IMR-90 (cell line): ENCODE measurements at regions not wholly inside any gene's neighbourhood (a gene's known extent, or its start where the extent isn't known, plus 50 kb on each side); places are given as distances from the start of the nearest gene placed in this dataset.

Experiments used
- ATAC-seq: fragments of 200-7000 bp; cut with Tn5 transposase; 2 replicates; pipeline ENCODE4 v1.9.1; 2020; ENCODE audit warnings: low read depth, mild to moderate bottlenecking, moderate library complexity
- BruUV-seq: library from RNA; stranded (reverse); fragments of 400-500 nt; replicated peaks from 2 replicates; lab custom pipeline; 2021; lab: Mats Ljungman, UMichigan
- CTCF ChIA-PET: fragments of 300-600 bp; formaldehyde crosslinking; extraction: SDS; loops from one replicate; lab custom pipeline; 2021; ENCODE audit warnings: antibody characterized with exemption; lab: Yijun Ruan, JAX
- POLR2A ChIA-PET: fragments of 300-600 bp; sonication (Branson Sonifier 250); formaldehyde crosslinking; loops from one replicate; lab custom pipeline; 2022; ENCODE audit warnings: antibody characterized with exemption; ENCODE audit not compliant: unreplicated experiment; lab: Charles Lee
- DNase-seq: peaks from one replicate; pipeline ENCODE4 v3.0.0; 2013
- H2AFZ ChIP-seq: replicated peaks from 2 replicates; pipeline ENCODE3; 2013; ENCODE audit warnings: low read length, mild to moderate bottlenecking; ENCODE audit not compliant: poor library complexity
- H2AK5ac ChIP-seq: 2 replicates; pipeline ENCODE4 v1.6.1; 2013; ENCODE audit warnings: low read depth, low read length, inconsistent platforms
- H2AK9ac ChIP-seq: replicated peaks from 2 replicates; pipeline ENCODE3; 2013; ENCODE audit warnings: mild to moderate bottlenecking, low read depth, low read length, moderate library complexity; ENCODE audit not compliant: poor library complexity
- H2BK120ac ChIP-seq: 2 replicates; pipeline ENCODE4 v1.6.1; 2013; ENCODE audit warnings: low read depth, low read length, inconsistent platforms
- H2BK15ac ChIP-seq: 3 replicates; pipeline ENCODE4 v1.6.1; 2013; ENCODE audit warnings: low read depth, low read length, inconsistent platforms
- H2BK20ac ChIP-seq: 2 replicates; pipeline ENCODE4 v1.6.1; 2013; ENCODE audit warnings: low read depth, mild to moderate bottlenecking, inconsistent platforms, low read length, moderate library complexity
- H2BK5ac ChIP-seq: 2 replicates; pipeline ENCODE4 v1.6.1; 2013; ENCODE audit warnings: mild to moderate bottlenecking, low read depth, low read length, inconsistent platforms; ENCODE audit not compliant: poor library complexity, severe bottlenecking
- H3K14ac ChIP-seq: replicated peaks from 2 replicates; pipeline ENCODE4 v1.6.1; 2013; ENCODE audit warnings: low read depth, low read length, inconsistent platforms
- H3K18ac ChIP-seq: 2 replicates; pipeline ENCODE4 v1.6.1; 2013; ENCODE audit warnings: low read depth, low read length, control low read depth
- H3K23ac ChIP-seq: 2 replicates; pipeline ENCODE4 v1.6.1; 2013; ENCODE audit warnings: low read depth, low read length, inconsistent platforms
- H3K27ac ChIP-seq: 2 replicates; pipeline ENCODE4 v1.5.1; 2013; ENCODE audit warnings: mild to moderate bottlenecking, control low read depth, low read length; ENCODE audit not compliant: insufficient read depth
- H3K27me3 ChIP-seq: 2 replicates; pipeline ENCODE4 v1.6.1; 2013; ENCODE audit warnings: low read length; ENCODE audit not compliant: control insufficient read depth, insufficient read depth
- H3K36me3 ChIP-seq: 2 replicates; pipeline ENCODE4 v1.6.1; 2013; ENCODE audit warnings: low read length, mixed read lengths; ENCODE audit not compliant: control insufficient read depth, insufficient read depth
- H3K4ac ChIP-seq: 2 replicates; pipeline ENCODE4 v1.6.1; 2013; ENCODE audit warnings: low read depth, low read length, inconsistent platforms
- H3K4me1 ChIP-seq: 2 replicates; pipeline ENCODE4 v1.6.1; 2013; ENCODE audit warnings: low read length, mixed read lengths; ENCODE audit not compliant: control insufficient read depth, insufficient read depth
- H3K4me2 ChIP-seq: 2 replicates; pipeline ENCODE4 v1.6.1; 2013; ENCODE audit warnings: low read depth, mild to moderate bottlenecking, control low read depth, low read length, moderate library complexity
- H3K4me3 ChIP-seq: 2 replicates; pipeline ENCODE4 v1.5.1; 2013; ENCODE audit warnings: low read depth, mild to moderate bottlenecking, control low read depth, low read length, moderate library complexity; ENCODE audit not compliant: insufficient read depth
- H3K56ac ChIP-seq: 2 replicates; pipeline ENCODE4 v1.6.1; 2013; ENCODE audit warnings: low read length, inconsistent platforms; ENCODE audit not compliant: insufficient read depth; ENCODE audit errors: extremely low read depth
- H3K79me1 ChIP-seq, 2 experiments: 2 replicates each; pipeline ENCODE4 v1.6.1; 2013; ENCODE audit warnings: low read length in 2 of 2, inconsistent platforms in 1 of 2, low read depth in 1 of 2
- H3K9ac ChIP-seq: 2 replicates; pipeline ENCODE4 v1.6.1; 2013; ENCODE audit warnings: low read depth, low read length, control low read depth
- H3K9me1 ChIP-seq: 2 replicates; pipeline ENCODE4 v1.6.1; 2013; ENCODE audit warnings: low read length, inconsistent platforms; ENCODE audit not compliant: insufficient read depth
- H3K9me3 ChIP-seq: 2 replicates; pipeline ENCODE4 v1.6.1; 2013; ENCODE audit warnings: low read length; ENCODE audit not compliant: control insufficient read depth, insufficient read depth
- H4K20me1 ChIP-seq: 2 replicates; pipeline ENCODE4 v1.6.1; 2013; ENCODE audit warnings: low read length, inconsistent platforms; ENCODE audit not compliant: insufficient read depth
- H4K5ac ChIP-seq: 2 replicates; pipeline ENCODE4 v1.6.1; 2013; ENCODE audit warnings: mild to moderate bottlenecking, low read depth, low read length, control low read depth
- H4K8ac ChIP-seq, 2 experiments: 2 replicates each; pipeline ENCODE4 v1.6.1; 2013; ENCODE audit warnings: low read depth in 2 of 2, low read length in 2 of 2, control low read depth in 1 of 2, inconsistent platforms in 1 of 2
- H4K91ac ChIP-seq: 2 replicates; pipeline ENCODE4 v1.6.1; 2013; ENCODE audit warnings: low read depth, low read length, inconsistent platforms; ENCODE audit not compliant: insufficient read depth
- BHLHE40 ChIP-seq: fragments of 150-350 bp; IDR thresholded peaks from 2 replicates; pipeline ENCODE4 v1.6.1; 2016; ENCODE audit warnings: mild to moderate bottlenecking, low read depth, low read length
- CEBPB ChIP-seq: IDR thresholded peaks from 2 replicates; pipeline ENCODE4 v1.6.1; 2012; ENCODE audit warnings: low read depth, low read length, improper control_type of control experiment
- CHD1 ChIP-seq: IDR thresholded peaks from 2 replicates; pipeline ENCODE4 v1.6.1; 2012; ENCODE audit warnings: low read depth, low read length, improper control_type of control experiment
- CTCF ChIP-seq: conservative IDR thresholded peaks from 2 replicates; pipeline ENCODE4 v1.5.1; 2012; ENCODE audit warnings: mild to moderate bottlenecking, low read depth, low read length, improper control_type of control experiment
- FOS ChIP-seq: fragments of 150-350 bp; IDR thresholded peaks from 2 replicates; pipeline ENCODE4 v1.6.1; 2016; ENCODE audit warnings: low read depth, low read length
- MAFK ChIP-seq: IDR thresholded peaks from 2 replicates; pipeline ENCODE4 v1.6.1; 2012; ENCODE audit warnings: low read depth, low read length, improper control_type of control experiment
- MAZ ChIP-seq: IDR thresholded peaks from 2 replicates; pipeline ENCODE4 v1.6.1; 2012; ENCODE audit warnings: low read depth, mild to moderate bottlenecking, low read length, improper control_type of control experiment, moderate library complexity, borderline replicate concordance
- MXI1 ChIP-seq: IDR thresholded peaks from 2 replicates; pipeline ENCODE4 v1.6.1; 2012; ENCODE audit warnings: low read depth, mild to moderate bottlenecking, low read length, moderate library complexity, borderline replicate concordance
- NFE2L2 ChIP-seq: fragments of 150-350 bp; IDR thresholded peaks from 2 replicates; pipeline ENCODE4 v1.6.1; 2016; ENCODE audit warnings: low read depth, mild to moderate bottlenecking, low read length
- POLR2A ChIP-seq: IDR thresholded peaks from 2 replicates; pipeline ENCODE4 v1.6.1; 2012; ENCODE audit warnings: mild to moderate bottlenecking, low read depth, low read length
- RAD21 ChIP-seq: IDR thresholded peaks from 2 replicates; pipeline ENCODE4 v1.6.1; 2012; ENCODE audit warnings: low read length, improper control_type of control experiment
- RCOR1 ChIP-seq: IDR thresholded peaks from 2 replicates; pipeline ENCODE4 v1.6.1; 2012; ENCODE audit warnings: mild to moderate bottlenecking, low read length, improper control_type of control experiment; ENCODE audit not compliant: insufficient replicate concordance
- RFX5 ChIP-seq: IDR thresholded peaks from 2 replicates; pipeline ENCODE4 v1.8.0; 2012; ENCODE audit warnings: low read depth, mild to moderate bottlenecking, low read length, moderate library complexity
- SMC3 ChIP-seq: fragments of 150-350 bp; IDR thresholded peaks from 2 replicates; pipeline ENCODE4 v1.6.1; 2016; ENCODE audit warnings: low read depth, mild to moderate bottlenecking, antibody characterized with exemption, low read length, moderate library complexity
- dilution Hi-C: fragments of 300-500 bp; cut with HindIII; formaldehyde crosslinking; loops from one replicate; pipeline ENCODE4 v1.14.3; 2018; ENCODE audit warnings: low sequenced_read_pairs; ENCODE audit not compliant: unreplicated experiment
- in situ Hi-C: fragments of 300-500 bp; cut with MboI; formaldehyde crosslinking; loops from 3 replicates; pipeline ENCODE4 v1.14.3; 2019; ENCODE audit warnings: low sequenced_read_pairs, inconsistent platforms, mixed read lengths
- intact Hi-C: fragments of 100-400 bp; cut with micrococcal nuclease; formaldehyde crosslinking; loops from 2 replicates; pipeline ENCODE4 v1.10.0; 2022
- TF ChIP-seq, protein P1 (sequence below): fragments of 150-350 bp; IDR thresholded peaks from 2 replicates; pipeline ENCODE4 v1.6.1; 2016; ENCODE audit warnings: low read depth, mild to moderate bottlenecking, low read length, moderate library complexity, borderline replicate concordance
- TF ChIP-seq, protein P2 (sequence below): fragments of 150-350 bp; IDR thresholded peaks from 2 replicates; pipeline ENCODE4 v1.6.1; 2017; ENCODE audit warnings: mild to moderate bottlenecking, antibody characterized with exemption, low read length, low read depth

DNA sequence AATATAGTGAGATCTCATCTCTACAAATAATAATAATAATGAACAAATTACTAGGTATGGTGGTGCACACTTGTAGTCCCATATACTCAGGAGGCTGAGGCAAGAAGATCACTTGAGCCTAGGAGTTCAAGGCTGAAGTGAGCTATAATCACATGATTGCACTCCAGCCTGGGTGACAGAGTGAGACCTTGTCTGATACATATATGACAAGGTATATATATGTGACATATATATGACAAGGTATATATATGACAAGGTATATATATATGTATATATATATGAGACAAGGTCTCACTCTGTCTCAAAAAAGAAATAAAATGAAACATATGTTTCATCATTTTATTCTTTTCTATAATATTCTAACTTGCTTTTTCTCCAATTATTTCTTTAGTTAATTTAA is 278.1 kb upstream of the TET2 start:
- Histone ChIP-seq H2AFZ (no peak overlapping the region), H4K5ac (no peak overlapping the region), H4K8ac (no peak overlapping the region), H3K4ac (no peak overlapping the region), H3K79me1 (no peaks in the 10 kb centered on the region), H3K4me1 (no peaks in the 10 kb centered on the region), H2BK5ac (no peak overlapping the region), H4K20me1 (no peaks in the 10 kb centered on the region), H2BK120ac (no peak overlapping the region), H4K91ac (no peak overlapping the region), H3K36me3 (no peaks in the 10 kb centered on the region), H3K9me3 (no peaks in the 10 kb centered on the region), H3K4me3 (no peak overlapping the region), H3K56ac (no peak overlapping the region), H2BK20ac (no peak overlapping the region), H2AK5ac (no peak overlapping the region), H3K14ac (no peak overlapping the region), H3K27ac (no peak overlapping the region), H3K27me3 (no peaks in the 10 kb centered on the region), H3K9me1 (no peaks in the 10 kb centered on the region), H2AK9ac (no peak overlapping the region), H3K4me2 (no peak overlapping the region), H3K18ac (no peak overlapping the region), H3K9ac (no peak overlapping the region), H3K23ac (no peak overlapping the region), H2BK15ac (no peak overlapping the region)
- no peak for TF ChIP-seq RCOR1
- no peak for TF ChIP-seq FOS
- TF ChIP-seq RFX5, result no peak
- no peak for TF ChIP-seq MAZ
- TF ChIP-seq CTCF, result no peak
- no peak for TF ChIP-seq CEBPB
- no peak for TF ChIP-seq NFE2L2
- TF ChIP-seq RAD21, result no peak
- no peak for TF ChIP-seq SMC3
- TF ChIP-seq MAFK, result no peak
- no peak for TF ChIP-seq CHD1
- no peak for TF ChIP-seq BHLHE40
- TF ChIP-seq, protein P1, sequence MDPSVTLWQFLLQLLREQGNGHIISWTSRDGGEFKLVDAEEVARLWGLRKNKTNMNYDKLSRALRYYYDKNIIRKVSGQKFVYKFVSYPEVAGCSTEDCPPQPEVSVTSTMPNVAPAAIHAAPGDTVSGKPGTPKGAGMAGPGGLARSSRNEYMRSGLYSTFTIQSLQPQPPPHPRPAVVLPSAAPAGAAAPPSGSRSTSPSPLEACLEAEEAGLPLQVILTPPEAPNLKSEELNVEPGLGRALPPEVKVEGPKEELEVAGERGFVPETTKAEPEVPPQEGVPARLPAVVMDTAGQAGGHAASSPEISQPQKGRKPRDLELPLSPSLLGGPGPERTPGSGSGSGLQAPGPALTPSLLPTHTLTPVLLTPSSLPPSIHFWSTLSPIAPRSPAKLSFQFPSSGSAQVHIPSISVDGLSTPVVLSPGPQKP, result no peak
- TF ChIP-seq, protein P2, sequence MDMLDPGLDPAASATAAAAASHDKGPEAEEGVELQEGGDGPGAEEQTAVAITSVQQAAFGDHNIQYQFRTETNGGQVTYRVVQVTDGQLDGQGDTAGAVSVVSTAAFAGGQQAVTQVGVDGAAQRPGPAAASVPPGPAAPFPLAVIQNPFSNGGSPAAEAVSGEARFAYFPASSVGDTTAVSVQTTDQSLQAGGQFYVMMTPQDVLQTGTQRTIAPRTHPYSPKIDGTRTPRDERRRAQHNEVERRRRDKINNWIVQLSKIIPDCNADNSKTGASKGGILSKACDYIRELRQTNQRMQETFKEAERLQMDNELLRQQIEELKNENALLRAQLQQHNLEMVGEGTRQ, result no peak
- no peak for TF ChIP-seq POLR2A
- TF ChIP-seq MXI1, result no peak
- no peak for ATAC-seq
- in situ Hi-C loops (loop anchor here (25.0 kb wide), 1 partner anchor 1656 kb away; no protein-coding TSS in a partner anchor), intact Hi-C loops (no loop called here), dilution Hi-C loops (no loop called here)
- no peak for DNase-seq
- POLR2A ChIA-PET, result no interaction called here
- BruUV-seq, result no TSS peak
- CTCF ChIA-PET, result no interaction called here
